ENCODE measurements at regions not wholly inside any gene's neighbourhood (a gene's known extent, or its start where the extent isn't known, plus 50 kb on each side); places are given as distances from the start of the nearest gene placed in this dataset.
"Not testable (repeated sequence)": the region's sequence is repeated elsewhere in the genome, so short reads cannot be mapped to it uniquely, and the experiment has no call there.

DNA sequence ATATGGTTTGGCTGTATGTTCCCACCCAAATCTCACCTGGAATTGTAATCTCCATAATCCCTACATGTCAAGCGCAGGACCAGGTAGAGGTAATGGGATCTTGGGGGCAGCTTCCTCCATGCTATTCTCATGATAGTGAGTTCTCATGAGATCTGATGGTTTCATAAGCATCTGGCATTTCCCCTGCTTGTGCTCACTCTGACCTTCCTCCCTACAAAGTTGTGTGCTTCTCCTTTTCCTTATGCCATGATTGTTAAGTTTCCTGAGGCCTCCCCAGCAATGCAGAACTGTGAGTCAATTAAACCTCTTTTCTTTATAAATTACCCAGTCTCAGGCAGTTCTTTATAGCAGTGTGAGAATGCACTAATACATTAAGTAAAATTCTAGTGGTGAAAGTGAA lies 138.3 kb upstream of the THUMPD2 start:
- TF ChIP-seq EZH2 (IDR thresholded peaks at IDR 0.05); POLR2AphosphoS5 (IDR thresholded peaks at IDR 0.05; ENCODE audit: borderline replicate concordance, low read depth, low read length); FOXP2 (optimal IDR thresholded peaks at IDR 0.05; ENCODE audit: control extremely low read depth, extremely low read length, insufficient read depth): not testable (repeated sequence)
